HEK293T (cell line): ENCODE measurements at regions not wholly inside any gene's neighbourhood (a gene's known extent, or its start where the extent isn't known, plus 50 kb on each side); places are given as distances from the start of the nearest gene placed in this dataset.

Source experiments
- CTCF ChIA-PET: fragments of 350-600 bp; formaldehyde crosslinking; extraction: SDS; loops from one replicate; lab custom pipeline; 2021; ENCODE audit warnings: antibody characterized with exemption, inconsistent platforms; lab: Yijun Ruan, JAX
- POLR2A ChIA-PET: fragments of 350-600 bp; formaldehyde crosslinking; extraction: SDS; loops from one replicate; lab custom pipeline; 2020; ENCODE audit warnings: antibody characterized with exemption, inconsistent platforms; lab: Yijun Ruan, JAX
- DNase-seq: peaks from one replicate; pipeline ENCODE4 v3.0.0; 2012; ENCODE audit warnings: mixed read lengths; ENCODE audit errors: extremely low spot score
- ARNT ChIP-seq: fragments of 450-650 bp; IDR thresholded peaks from 2 replicates; pipeline ENCODE4 v1.6.1; 2017; ENCODE audit warnings: mild to moderate bottlenecking
- BHLHE40 ChIP-seq: fragments of 450-650 bp; IDR thresholded peaks from 2 replicates; pipeline ENCODE4 v1.6.1; 2016; ENCODE audit warnings: mild to moderate bottlenecking, moderate library complexity, borderline replicate concordance
- CTBP1 ChIP-seq: fragments of 450-650 bp; IDR thresholded peaks from 2 replicates; pipeline ENCODE4 v1.6.1; 2016; ENCODE audit warnings: borderline replicate concordance
- ELF4 ChIP-seq: fragments of 450-650 bp; IDR thresholded peaks from 2 replicates; pipeline ENCODE4 v1.6.1; 2017; ENCODE audit warnings: antibody characterized with exemption
- FOXA1 ChIP-seq: fragments of 450-650 bp; IDR thresholded peaks from 2 replicates; pipeline ENCODE4 v1.6.1; 2016; ENCODE audit warnings: mild to moderate bottlenecking
- FOXK2 ChIP-seq: fragments of 450-650 bp; IDR thresholded peaks from 2 replicates; pipeline ENCODE4 v1.6.1; 2016; ENCODE audit warnings: mild to moderate bottlenecking
- FOXM1 ChIP-seq: fragments of 450-650 bp; IDR thresholded peaks from 2 replicates; pipeline ENCODE4 v1.6.1; 2017; ENCODE audit warnings: mild to moderate bottlenecking, borderline replicate concordance
- HDGF ChIP-seq: fragments of 450-650 bp; IDR thresholded peaks from 2 replicates; pipeline ENCODE4 v1.6.1; 2017; ENCODE audit warnings: antibody characterized with exemption, borderline replicate concordance
- L3MBTL2 ChIP-seq: fragments of 450-650 bp; conservative IDR thresholded peaks from 2 replicates; pipeline ENCODE4 v1.6.1; 2016; ENCODE audit warnings: mild to moderate bottlenecking
- LEF1 ChIP-seq: fragments of 450-650 bp; IDR thresholded peaks from 2 replicates; pipeline ENCODE4 v1.6.1; 2017; ENCODE audit warnings: mild to moderate bottlenecking, borderline replicate concordance
- NFRKB ChIP-seq: fragments of 450-650 bp; IDR thresholded peaks from 2 replicates; pipeline ENCODE4 v1.6.1; 2016; ENCODE audit warnings: mild to moderate bottlenecking, moderate library complexity
- PKNOX1 ChIP-seq: fragments of 450-650 bp; IDR thresholded peaks from 2 replicates; pipeline ENCODE4 v1.6.1; 2016
- SP1 ChIP-seq: fragments of 450-650 bp; IDR thresholded peaks from 2 replicates; pipeline ENCODE4 v1.6.1; 2017
- SUZ12 ChIP-seq: fragments of 450-650 bp; IDR thresholded peaks from 2 replicates; pipeline ENCODE4 v1.6.1; 2016; ENCODE audit warnings: mild to moderate bottlenecking
- TARDBP ChIP-seq: fragments of 450-650 bp; IDR thresholded peaks from 2 replicates; pipeline ENCODE4 v1.6.1; 2016
- ZNF384 ChIP-seq: fragments of 450-650 bp; IDR thresholded peaks from 2 replicates; pipeline ENCODE4 v1.6.1; 2016

GRCh38 chr9:113701774-113702755 lies 174.0 kb upstream of the ZNF618 start:
- ChIA-PET CTCF (no interaction called here), POLR2A (no interaction called here)
- no peak for DNase-seq
- TF ChIP-seq SP1 (no peak), ELF4 (no peak), BHLHE40 (no peak), PKNOX1 (no peak), TARDBP (no peak)

GRCh38 chr9:113705306-113705927 lies 170.7 kb upstream of the ZNF618 start:
- TF ChIP-seq NFRKB = no peak
- TF ChIP-seq HDGF = no peak
- no peak for TF ChIP-seq ZNF384
- no peak for TF ChIP-seq SUZ12
- no peak for TF ChIP-seq FOXM1
- no peak for TF ChIP-seq PKNOX1
- no peak for TF ChIP-seq ELF4
- no peak for TF ChIP-seq LEF1
- no peak for TF ChIP-seq FOXA1
- no peak for TF ChIP-seq SP1
- no peak for TF ChIP-seq ARNT
- TF ChIP-seq BHLHE40 = no peak
- TF ChIP-seq L3MBTL2 = no peak
- no peak for TF ChIP-seq CTBP1
- DNase-seq = no peak
- POLR2A ChIA-PET = no interaction called here
- CTCF ChIA-PET = no interaction called here

- CTCF ChIA-PET = no interaction called here
- no peak for TF ChIP-seq LEF1
- DNase-seq = no peak
- POLR2A ChIA-PET = no interaction called here
Observed at GRCh38 chr9:113705928-113706519, 170.1 kb upstream of the ZNF618 start.

- TF ChIP-seq FOXA1 (no peak), SUZ12 (no peak), ZNF384 (no peak), SP1 (no peak), LEF1 (no peak), ARNT (no peak), CTBP1 (no peak), PKNOX1 (no peak), HDGF (no peak), FOXM1 (no peak), BHLHE40 (no peak), L3MBTL2 (no peak), FOXK2 (no peak)
- CTCF ChIA-PET = no interaction called here
- no peak for DNase-seq
- POLR2A ChIA-PET = no interaction called here
Observed at GRCh38 chr9:113707953-113708695, 168.0 kb upstream of the ZNF618 start.

- POLR2A ChIA-PET = no interaction called here
- CTCF ChIA-PET = no interaction called here
- DNase-seq = no peak
- no peak for TF ChIP-seq SUZ12
- TF ChIP-seq PKNOX1 = no peak
- no peak for TF ChIP-seq LEF1
- no peak for TF ChIP-seq FOXK2
- no peak for TF ChIP-seq BHLHE40
- TF ChIP-seq NFRKB = no peak
- TF ChIP-seq L3MBTL2 = no peak
- no peak for TF ChIP-seq SP1
- no peak for TF ChIP-seq ARNT
- TF ChIP-seq TARDBP = no peak
Observed at GRCh38 chr9:113708821-113709713, 167.0 kb upstream of the ZNF618 start.
